OCI-LY3 (cell line): ENCODE measurements at regions not wholly inside any gene's neighbourhood (a gene's known extent, or its start where the extent isn't known, plus 50 kb on each side); places are given as distances from the start of the nearest gene placed in this dataset.

Experiments
- H2AFZ ChIP-seq: fragments of 200-600, 300-600 bp; shearing (Covaris generic); 2 replicates; pipeline ENCODE4 v1.6.0; 2014; ENCODE audit warnings: antibody characterized with exemption, low read depth, low read length
- H3K27ac ChIP-seq: fragments of 200-600, 300-600 bp; sonication (generic); 2 replicates; pipeline ENCODE4 v1.5.1; 2014; ENCODE audit warnings: mild to moderate bottlenecking, low read length, moderate library complexity, mixed read lengths
- H3K27me3 ChIP-seq: fragments of 200-600, 300-600 bp; sonication (generic); 2 replicates; pipeline ENCODE4 v1.6.1; 2014; ENCODE audit warnings: low read depth, low read length, mixed read lengths
- H3K36me3 ChIP-seq: fragments of 200-600, 300-600 bp; sonication (generic); replicated peaks from 2 replicates; pipeline ENCODE3; 2014; ENCODE audit warnings: low read depth, low read length, mixed read lengths
- H3K4me1 ChIP-seq: fragments of 300-600, 200-600 bp; sonication (generic); 2 replicates; pipeline ENCODE4 v1.6.1; 2014; ENCODE audit warnings: low read length, mixed read lengths
- H3K4me2 ChIP-seq: fragments of 200-600, 300-600 bp; sonication (generic); 2 replicates; pipeline ENCODE4 v1.6.1; 2014; ENCODE audit warnings: low read length, mixed read lengths
- H3K4me3 ChIP-seq: fragments of 300-600, 200-600 bp; sonication (generic); 2 replicates; pipeline ENCODE4 v1.5.1; 2014; ENCODE audit warnings: antibody characterized with exemption, mild to moderate bottlenecking, low read length, moderate library complexity
- H3K79me2 ChIP-seq: fragments of 300-600, 200-600 bp; shearing (Covaris generic); 2 replicates; pipeline ENCODE4 v1.6.1; 2014; ENCODE audit warnings: mild to moderate bottlenecking, low read length, mixed read lengths
- H3K9ac ChIP-seq: fragments of 300-600, 200-600 bp; shearing (Covaris generic); 2 replicates; pipeline ENCODE4 v1.6.0; 2014; ENCODE audit warnings: mild to moderate bottlenecking, low read length, moderate library complexity
- H3K9me3 ChIP-seq: fragments of 200-600, 300-600 bp; shearing (Covaris generic); 2 replicates; pipeline ENCODE4 v1.6.1; 2014; ENCODE audit warnings: low read length, mixed read lengths; ENCODE audit not compliant: insufficient read depth
- H4K20me1 ChIP-seq: fragments of 200-600, 300-600 bp; sonication (generic); 2 replicates; pipeline ENCODE4 v1.6.1; 2016; ENCODE audit warnings: low read length, mixed read lengths; ENCODE audit not compliant: insufficient read depth
- EZH2phosphoT487 ChIP-seq: fragments of 200-600 bp; shearing (Covaris generic); IDR thresholded peaks from 2 replicates; pipeline ENCODE4 v1.6.1; 2018; ENCODE audit warnings: antibody characterized with exemption, mixed run types, low read depth
- TF ChIP-seq, protein P1 (sequence below): fragments of 200-600, 300-600 bp; sonication (generic); IDR thresholded peaks from 2 replicates; pipeline ENCODE4 v1.5.1; 2014; ENCODE audit warnings: antibody characterized with exemption, low read length, low read depth

GRCh38 chr2:180356676-180357075, 349.6 kb upstream of the CWC22 start:
- Histone ChIP-seq H3K27me3 (no peaks in the 10 kb centered on the region), H3K9ac (no peak overlapping the region), H4K20me1 (no peaks in the 10 kb centered on the region), H3K9me3 (no peaks in the 10 kb centered on the region), H3K4me1 (peaks cover 8% of the 10 kb centered on the region), H2AFZ (no peak overlapping the region), H3K27ac (no peak overlapping the region), H3K4me3 (no peak overlapping the region), H3K79me2 (no peaks in the 10 kb centered on the region), H3K36me3 (no peaks in the 10 kb centered on the region), H3K4me2 (no peak overlapping the region)
- TF ChIP-seq, protein P1, sequence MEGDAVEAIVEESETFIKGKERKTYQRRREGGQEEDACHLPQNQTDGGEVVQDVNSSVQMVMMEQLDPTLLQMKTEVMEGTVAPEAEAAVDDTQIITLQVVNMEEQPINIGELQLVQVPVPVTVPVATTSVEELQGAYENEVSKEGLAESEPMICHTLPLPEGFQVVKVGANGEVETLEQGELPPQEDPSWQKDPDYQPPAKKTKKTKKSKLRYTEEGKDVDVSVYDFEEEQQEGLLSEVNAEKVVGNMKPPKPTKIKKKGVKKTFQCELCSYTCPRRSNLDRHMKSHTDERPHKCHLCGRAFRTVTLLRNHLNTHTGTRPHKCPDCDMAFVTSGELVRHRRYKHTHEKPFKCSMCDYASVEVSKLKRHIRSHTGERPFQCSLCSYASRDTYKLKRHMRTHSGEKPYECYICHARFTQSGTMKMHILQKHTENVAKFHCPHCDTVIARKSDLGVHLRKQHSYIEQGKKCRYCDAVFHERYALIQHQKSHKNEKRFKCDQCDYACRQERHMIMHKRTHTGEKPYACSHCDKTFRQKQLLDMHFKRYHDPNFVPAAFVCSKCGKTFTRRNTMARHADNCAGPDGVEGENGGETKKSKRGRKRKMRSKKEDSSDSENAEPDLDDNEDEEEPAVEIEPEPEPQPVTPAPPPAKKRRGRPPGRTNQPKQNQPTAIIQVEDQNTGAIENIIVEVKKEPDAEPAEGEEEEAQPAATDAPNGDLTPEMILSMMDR = no peak
- TF ChIP-seq EZH2phosphoT487 = no peak

GRCh38 chr2:180352620-180353019, 345.5 kb upstream of the CWC22 start:
- Histone ChIP-seq H4K20me1 (no peaks in the 10 kb centered on the region), H3K4me3 (no peak overlapping the region), H3K27ac (no peak overlapping the region), H3K4me2 (no peak overlapping the region), H2AFZ (no peak overlapping the region), H3K36me3 (no peaks in the 10 kb centered on the region), H3K79me2 (no peaks in the 10 kb centered on the region), H3K4me1 (no peaks in the 10 kb centered on the region), H3K9ac (no peak overlapping the region), H3K27me3 (no peaks in the 10 kb centered on the region), H3K9me3 (no peaks in the 10 kb centered on the region)
- TF ChIP-seq, protein P1 = no peak

DNA sequence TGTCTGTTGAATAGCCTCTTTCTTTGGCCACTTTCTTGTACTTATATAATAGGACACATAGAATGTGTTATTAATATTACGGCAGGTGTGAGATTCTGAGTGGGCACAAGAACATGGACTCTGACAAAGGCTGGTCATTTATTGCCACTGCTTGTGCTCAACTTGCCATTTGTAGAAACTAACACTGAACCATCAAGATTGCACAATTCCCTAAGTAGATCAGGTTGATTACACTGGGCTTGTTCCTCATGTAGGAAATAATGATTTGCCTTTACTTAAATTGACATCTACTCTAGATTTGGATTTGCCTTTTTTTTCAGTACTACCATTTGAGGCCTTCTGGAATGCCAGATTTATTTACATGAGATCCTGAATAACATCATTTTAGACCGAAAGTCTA, 342.7 kb upstream of the CWC22 start:
- Histone ChIP-seq H3K9ac (no peak overlapping the region), H3K27me3 (no peaks in the 10 kb centered on the region), H3K27ac (no peak overlapping the region), H2AFZ (no peak overlapping the region), H3K79me2 (no peaks in the 10 kb centered on the region), H4K20me1 (no peaks in the 10 kb centered on the region), H3K4me3 (no peak overlapping the region), H3K4me2 (no peak overlapping the region), H3K4me1 (no peaks in the 10 kb centered on the region), H3K9me3 (no peaks in the 10 kb centered on the region), H3K36me3 (no peaks in the 10 kb centered on the region)
- TF ChIP-seq EZH2phosphoT487 = no peak
- TF ChIP-seq, protein P1 = no peak

DNA sequence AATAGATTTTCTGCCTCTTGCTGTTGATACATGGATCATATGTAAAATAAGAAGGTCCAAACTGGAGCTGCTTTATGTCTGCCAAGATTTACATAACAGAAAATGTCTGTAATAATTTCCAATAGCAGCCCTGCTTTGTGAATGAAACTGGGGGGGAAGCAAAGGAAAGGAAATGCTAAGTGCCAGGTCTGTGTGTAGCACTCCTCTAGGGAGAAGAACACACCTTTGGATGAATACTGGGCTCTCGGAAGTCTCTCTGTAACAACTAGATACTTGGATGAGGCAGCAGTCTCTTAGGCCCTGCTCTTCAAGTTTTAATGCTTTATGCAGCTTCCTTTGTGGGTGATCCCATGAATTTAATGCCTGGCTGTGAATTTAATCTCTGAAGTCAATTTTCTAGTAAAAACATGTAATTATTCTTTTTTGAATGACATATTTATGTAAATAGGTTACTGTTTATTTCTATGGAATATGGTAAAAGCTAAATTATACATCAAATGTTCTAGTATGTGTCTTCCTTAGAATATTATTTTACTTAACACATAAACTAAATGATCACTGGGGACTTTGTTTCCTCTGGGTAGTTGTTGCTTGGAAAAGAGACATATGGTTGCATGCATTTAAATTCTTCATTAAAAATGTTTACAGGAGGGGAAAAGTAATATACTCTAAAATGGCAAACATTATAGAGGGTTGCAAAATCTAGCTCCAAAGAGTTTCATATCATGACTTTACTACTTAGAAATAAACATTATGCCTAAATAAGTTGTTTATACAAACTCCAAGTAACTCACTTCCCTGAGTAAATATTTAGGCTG, 336.6 kb upstream of the CWC22 start:
- TF ChIP-seq, protein P1 = no peak
- TF ChIP-seq EZH2phosphoT487 = no peak
- Histone ChIP-seq H3K27ac (no peak overlapping the region), H3K4me1 (no peaks in the 10 kb centered on the region)

More for the DNA sequence above, 336.6 kb upstream of the CWC22 start:
- Histone ChIP-seq H3K27me3 (no peaks in the 10 kb centered on the region), H3K4me3 (no peak overlapping the region), H3K4me2 (no peak overlapping the region), H3K9me3 (peaks cover 8% of the 10 kb centered on the region; the same call in 1 of the 2 replicates), H3K36me3 (no peaks in the 10 kb centered on the region), H3K9ac (no peak overlapping the region), H4K20me1 (no peaks in the 10 kb centered on the region), H3K79me2 (no peaks in the 10 kb centered on the region), H2AFZ (no peak overlapping the region)
